HEK293 (cell line): ENCODE measurements at regions not wholly inside any gene's neighbourhood (a gene's known extent, or its start where the extent isn't known, plus 50 kb on each side); places are given as distances from the start of the nearest gene placed in this dataset.

Experiments used
- WT1 ChIP-seq: fragments of 450-650 bp; formaldehyde crosslinking; IDR thresholded peaks from 2 replicates; pipeline ENCODE4 v1.5.1; 2016; ENCODE audit warnings: missing biosample characterization, missing genetic modification characterization
- YY2 ChIP-seq: fragments of 450-650 bp; formaldehyde crosslinking; IDR thresholded peaks from 2 replicates; pipeline ENCODE4 v1.5.1; 2016; ENCODE audit warnings: missing biosample characterization, missing genetic modification characterization
- ZIC2 ChIP-seq: fragments of 450-650 bp; formaldehyde crosslinking; IDR thresholded peaks from 2 replicates; pipeline ENCODE4 v1.5.1; 2016; ENCODE audit warnings: missing biosample characterization, missing genetic modification characterization
- ZNF133 ChIP-seq: fragments of 450-650 bp; formaldehyde crosslinking; IDR thresholded peaks from 2 replicates; pipeline ENCODE4 v1.5.1; 2016; ENCODE audit warnings: missing biosample characterization, missing genetic modification characterization
- ZNF544 ChIP-seq: fragments of 450-650 bp; formaldehyde crosslinking; IDR thresholded peaks from 2 replicates; pipeline ENCODE4 v1.5.0; 2017; ENCODE audit warnings: missing biosample characterization, missing genetic modification characterization
- ZNF610 ChIP-seq: fragments of 450-650 bp; formaldehyde crosslinking; IDR thresholded peaks from 2 replicates; pipeline ENCODE4 v1.5.1; 2016; ENCODE audit warnings: missing biosample characterization, missing genetic modification characterization, borderline replicate concordance
- ZNF654 ChIP-seq: fragments of 450-650 bp; formaldehyde crosslinking; IDR thresholded peaks from 2 replicates; pipeline ENCODE4 v1.5.1; 2016; ENCODE audit warnings: low read depth, missing biosample characterization, missing genetic modification characterization
- ZNF658 ChIP-seq: fragments of 450-650 bp; formaldehyde crosslinking; IDR thresholded peaks from 2 replicates; pipeline ENCODE4; 2016; ENCODE audit warnings: missing biosample characterization, missing genetic modification characterization
- TF ChIP-seq, protein P1 (sequence below): fragments of 450-650 bp; formaldehyde crosslinking; IDR thresholded peaks from 2 replicates; pipeline ENCODE4 v1.5.1; 2016; ENCODE audit warnings: missing biosample characterization, missing genetic modification characterization
- TF ChIP-seq, protein P2 (sequence below): fragments of 450-650 bp; formaldehyde crosslinking; IDR thresholded peaks from 2 replicates; pipeline ENCODE4 v1.5.1; 2016; ENCODE audit warnings: missing biosample characterization, missing genetic modification characterization
- TF ChIP-seq, protein P3 (sequence below): fragments of 450-650 bp; formaldehyde crosslinking; conservative IDR thresholded peaks from 2 replicates; pipeline ENCODE4 v1.5.1; 2016; ENCODE audit warnings: low read depth, missing biosample characterization, missing genetic modification characterization
- TF ChIP-seq, protein P4 (sequence below): fragments of 450-650 bp; formaldehyde crosslinking; IDR thresholded peaks from 2 replicates; pipeline ENCODE4 v1.5.1; 2016; ENCODE audit warnings: missing biosample characterization, missing genetic modification characterization
- TF ChIP-seq, protein P5 (sequence below): fragments of 450-650 bp; formaldehyde crosslinking; conservative IDR thresholded peaks from 2 replicates; pipeline ENCODE4 v1.5.1; 2016; ENCODE audit warnings: low read depth, missing biosample characterization, missing genetic modification characterization

DNA sequence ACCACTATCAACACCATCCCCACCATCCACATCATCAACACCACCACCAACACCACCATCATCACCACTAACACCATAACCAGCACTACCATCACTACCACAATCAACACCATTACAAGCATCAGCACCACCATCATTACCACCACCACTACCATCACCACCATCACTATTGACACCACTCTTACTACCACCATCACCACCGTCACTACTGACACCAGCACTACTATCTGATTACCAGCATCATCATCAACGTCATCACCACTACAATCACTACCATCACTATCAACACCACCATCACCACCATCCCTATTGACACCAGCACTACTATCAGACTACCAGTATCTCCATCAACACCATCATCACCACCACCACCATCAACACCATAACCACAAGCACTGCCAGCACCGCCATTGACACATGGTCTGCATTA, 106.1 kb upstream of the RUNX3 start (continued):
- TF ChIP-seq, protein P1, sequence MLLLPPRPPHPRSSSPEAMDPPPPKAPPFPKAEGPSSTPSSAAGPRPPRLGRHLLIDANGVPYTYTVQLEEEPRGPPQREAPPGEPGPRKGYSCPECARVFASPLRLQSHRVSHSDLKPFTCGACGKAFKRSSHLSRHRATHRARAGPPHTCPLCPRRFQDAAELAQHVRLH (tag by site-specific recombination), result peak; percentile 16; the same call in 1 of the 2 replicates
- TF ChIP-seq ZNF610 (tag by site-specific recombination), result no peak
- TF ChIP-seq YY2, result peak; percentile 43; the same call in 1 of the 2 replicates
- no peak for TF ChIP-seq ZNF133
- no peak for TF ChIP-seq WT1 (tag by site-specific recombination)
- no peak for TF ChIP-seq ZNF654 (tag by site-specific recombination)
- TF ChIP-seq ZNF544 (tag by site-specific recombination), result 0 out of 2 replicates have a peak, but pooled peaks have one; percentile 11
- TF ChIP-seq, protein P2, sequence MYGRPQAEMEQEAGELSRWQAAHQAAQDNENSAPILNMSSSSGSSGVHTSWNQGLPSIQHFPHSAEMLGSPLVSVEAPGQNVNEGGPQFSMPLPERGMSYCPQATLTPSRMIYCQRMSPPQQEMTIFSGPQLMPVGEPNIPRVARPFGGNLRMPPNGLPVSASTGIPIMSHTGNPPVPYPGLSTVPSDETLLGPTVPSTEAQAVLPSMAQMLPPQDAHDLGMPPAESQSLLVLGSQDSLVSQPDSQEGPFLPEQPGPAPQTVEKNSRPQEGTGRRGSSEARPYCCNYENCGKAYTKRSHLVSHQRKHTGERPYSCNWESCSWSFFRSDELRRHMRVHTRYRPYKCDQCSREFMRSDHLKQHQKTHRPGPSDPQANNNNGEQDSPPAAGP (tag by site-specific recombination), result no peak
- TF ChIP-seq ZIC2 (tag by site-specific recombination), result no peak
- TF ChIP-seq, protein P3, sequence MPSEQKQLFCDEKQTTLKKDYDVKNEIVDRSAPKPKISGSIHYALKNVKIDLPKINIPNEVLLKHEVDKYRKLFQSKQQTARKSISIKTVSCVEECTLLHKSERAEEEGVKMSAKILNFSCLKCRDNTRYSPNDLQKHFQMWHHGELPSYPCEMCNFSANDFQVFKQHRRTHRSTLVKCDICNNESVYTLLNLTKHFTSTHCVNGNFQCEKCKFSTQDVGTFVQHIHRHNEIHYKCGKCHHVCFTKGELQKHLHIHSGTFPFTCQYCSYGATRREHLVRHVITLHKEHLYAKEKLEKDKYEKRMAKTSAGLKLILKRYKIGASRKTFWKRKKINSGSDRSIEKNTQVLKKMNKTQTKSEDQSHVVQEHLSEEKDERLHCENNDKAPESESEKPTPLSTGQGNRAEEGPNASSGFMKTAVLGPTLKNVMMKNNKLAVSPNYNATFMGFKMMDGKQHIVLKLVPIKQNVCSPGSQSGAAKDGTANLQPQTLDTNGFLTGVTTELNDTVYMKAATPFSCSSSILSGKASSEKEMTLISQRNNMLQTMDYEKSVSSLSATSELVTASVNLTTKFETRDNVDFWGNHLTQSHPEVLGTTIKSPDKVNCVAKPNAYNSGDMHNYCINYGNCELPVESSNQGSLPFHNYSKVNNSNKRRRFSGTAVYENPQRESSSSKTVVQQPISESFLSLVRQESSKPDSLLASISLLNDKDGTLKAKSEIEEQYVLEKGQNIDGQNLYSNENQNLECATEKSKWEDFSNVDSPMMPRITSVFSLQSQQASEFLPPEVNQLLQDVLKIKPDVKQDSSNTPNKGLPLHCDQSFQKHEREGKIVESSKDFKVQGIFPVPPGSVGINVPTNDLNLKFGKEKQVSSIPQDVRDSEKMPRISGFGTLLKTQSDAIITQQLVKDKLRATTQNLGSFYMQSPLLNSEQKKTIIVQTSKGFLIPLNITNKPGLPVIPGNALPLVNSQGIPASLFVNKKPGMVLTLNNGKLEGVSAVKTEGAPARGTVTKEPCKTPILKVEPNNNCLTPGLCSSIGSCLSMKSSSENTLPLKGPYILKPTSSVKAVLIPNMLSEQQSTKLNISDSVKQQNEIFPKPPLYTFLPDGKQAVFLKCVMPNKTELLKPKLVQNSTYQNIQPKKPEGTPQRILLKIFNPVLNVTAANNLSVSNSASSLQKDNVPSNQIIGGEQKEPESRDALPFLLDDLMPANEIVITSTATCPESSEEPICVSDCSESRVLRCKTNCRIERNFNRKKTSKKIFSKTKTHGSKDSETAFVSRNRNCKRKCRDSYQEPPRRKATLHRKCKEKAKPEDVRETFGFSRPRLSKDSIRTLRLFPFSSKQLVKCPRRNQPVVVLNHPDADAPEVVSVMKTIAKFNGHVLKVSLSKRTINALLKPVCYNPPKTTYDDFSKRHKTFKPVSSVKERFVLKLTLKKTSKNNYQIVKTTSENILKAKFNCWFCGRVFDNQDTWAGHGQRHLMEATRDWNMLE (tag by site-specific recombination), result no peak
- peak; percentile 74; the same call in 1 of the 2 replicates for TF ChIP-seq ZNF658 (tag by site-specific recombination)
- TF ChIP-seq, protein P4, sequence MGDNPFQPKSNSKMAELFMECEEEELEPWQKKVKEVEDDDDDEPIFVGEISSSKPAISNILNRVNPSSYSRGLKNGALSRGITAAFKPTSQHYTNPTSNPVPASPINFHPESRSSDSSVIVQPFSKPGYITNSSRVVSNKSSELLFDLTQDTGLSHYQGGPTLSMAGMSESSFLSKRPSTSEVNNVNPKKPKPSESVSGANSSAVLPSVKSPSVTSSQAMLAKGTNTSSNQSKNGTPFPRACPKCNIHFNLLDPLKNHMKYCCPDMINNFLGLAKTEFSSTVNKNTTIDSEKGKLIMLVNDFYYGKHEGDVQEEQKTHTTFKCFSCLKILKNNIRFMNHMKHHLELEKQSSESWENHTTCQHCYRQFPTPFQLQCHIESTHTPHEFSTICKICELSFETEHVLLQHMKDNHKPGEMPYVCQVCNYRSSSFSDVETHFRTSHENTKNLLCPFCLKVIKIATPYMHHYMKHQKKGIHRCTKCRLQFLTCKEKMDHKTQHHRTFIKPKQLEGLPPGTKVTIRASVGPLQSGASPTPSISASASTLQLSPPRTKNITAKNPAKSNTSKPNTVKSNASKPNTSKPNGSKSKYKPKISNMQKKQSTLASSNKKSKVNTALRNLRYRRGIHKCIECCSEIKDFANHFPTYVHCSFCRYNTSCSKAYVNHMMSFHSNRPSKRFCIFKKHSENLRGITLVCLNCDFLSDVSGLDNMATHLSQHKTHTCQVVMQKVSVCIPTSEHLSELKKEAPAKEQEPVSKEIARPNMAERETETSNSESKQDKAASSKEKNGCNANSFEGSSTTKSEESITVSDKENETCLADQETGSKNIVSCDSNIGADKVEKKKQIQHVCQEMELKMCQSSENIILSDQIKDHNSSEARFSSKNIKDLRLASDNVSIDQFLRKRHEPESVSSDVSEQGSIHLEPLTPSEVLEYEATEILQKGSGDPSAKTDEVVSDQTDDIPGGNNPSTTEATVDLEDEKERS (tag by site-specific recombination), result no peak
- TF ChIP-seq, protein P5, sequence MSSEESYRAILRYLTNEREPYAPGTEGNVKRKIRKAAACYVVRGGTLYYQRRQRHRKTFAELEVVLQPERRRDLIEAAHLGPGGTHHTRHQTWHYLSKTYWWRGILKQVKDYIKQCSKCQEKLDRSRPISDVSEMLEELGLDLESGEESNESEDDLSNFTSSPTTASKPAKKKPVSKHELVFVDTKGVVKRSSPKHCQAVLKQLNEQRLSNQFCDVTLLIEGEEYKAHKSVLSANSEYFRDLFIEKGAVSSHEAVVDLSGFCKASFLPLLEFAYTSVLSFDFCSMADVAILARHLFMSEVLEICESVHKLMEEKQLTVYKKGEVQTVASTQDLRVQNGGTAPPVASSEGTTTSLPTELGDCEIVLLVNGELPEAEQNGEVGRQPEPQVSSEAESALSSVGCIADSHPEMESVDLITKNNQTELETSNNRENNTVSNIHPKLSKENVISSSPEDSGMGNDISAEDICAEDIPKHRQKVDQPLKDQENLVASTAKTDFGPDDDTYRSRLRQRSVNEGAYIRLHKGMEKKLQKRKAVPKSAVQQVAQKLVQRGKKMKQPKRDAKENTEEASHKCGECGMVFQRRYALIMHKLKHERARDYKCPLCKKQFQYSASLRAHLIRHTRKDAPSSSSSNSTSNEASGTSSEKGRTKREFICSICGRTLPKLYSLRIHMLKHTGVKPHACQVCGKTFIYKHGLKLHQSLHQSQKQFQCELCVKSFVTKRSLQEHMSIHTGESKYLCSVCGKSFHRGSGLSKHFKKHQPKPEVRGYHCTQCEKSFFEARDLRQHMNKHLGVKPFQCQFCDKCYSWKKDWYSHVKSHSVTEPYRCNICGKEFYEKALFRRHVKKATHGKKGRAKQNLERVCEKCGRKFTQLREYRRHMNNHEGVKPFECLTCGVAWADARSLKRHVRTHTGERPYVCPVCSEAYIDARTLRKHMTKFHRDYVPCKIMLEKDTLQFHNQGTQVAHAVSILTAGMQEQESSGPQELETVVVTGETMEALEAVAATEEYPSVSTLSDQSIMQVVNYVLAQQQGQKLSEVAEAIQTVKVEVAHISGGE (tag by site-specific recombination), result no peak
